ENCODE measurements at regions not wholly inside any gene's neighbourhood (a gene's known extent, or its start where the extent isn't known, plus 50 kb on each side); places are given as distances from the start of the nearest gene placed in this dataset.
"Not testable (repeated sequence)": the region's sequence is repeated elsewhere in the genome, so short reads cannot be mapped to it uniquely, and the experiment has no call there.

DNA sequence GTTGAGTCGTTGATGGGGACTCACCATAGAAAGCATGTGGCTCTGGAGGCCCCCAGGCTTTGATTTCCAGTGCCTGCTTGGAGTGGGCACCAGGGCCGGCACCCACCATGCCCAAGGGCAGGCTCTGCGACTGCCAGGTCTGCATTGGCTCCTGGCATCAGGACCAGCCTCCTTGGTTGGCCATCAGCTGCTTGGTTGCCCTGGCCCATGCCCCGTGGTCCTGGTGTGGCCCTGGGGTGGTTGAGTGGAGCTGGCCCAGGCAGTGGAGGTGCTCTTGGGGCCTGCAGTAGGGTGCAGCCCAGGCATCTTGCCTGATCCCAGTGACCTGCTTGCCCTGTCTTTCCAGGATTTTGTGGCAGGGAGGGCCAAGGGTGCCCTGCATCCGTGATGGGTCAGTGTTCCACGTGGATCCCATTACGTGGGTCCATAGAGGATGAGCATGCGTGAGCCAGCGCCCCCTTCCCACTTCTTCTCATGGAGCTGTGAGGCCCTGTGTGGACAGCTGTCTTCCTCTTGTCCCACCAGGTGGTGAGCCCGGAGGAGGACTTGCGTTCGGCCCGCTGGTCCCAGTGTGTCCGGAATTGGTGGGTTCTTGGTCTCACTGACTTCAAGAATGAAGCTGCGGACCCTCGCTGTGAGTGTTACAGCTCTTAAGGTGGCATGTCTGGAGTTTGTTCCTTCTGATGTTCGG is 187.0 kb downstream of the UBE3A start:
- no peak for ATAC-seq
- no peak overlapping the region for H3K27ac ChIP-seq
- intact Hi-C loops (cut with DNase I), result no loop called here
- no peak overlapping the region for H3K4me3 ChIP-seq
- DNase-seq, result peak in 2 of 3 donors; percentile 24 to 43
- no peak for TF ChIP-seq POLR2A (IDR thresholded peaks at IDR 0.05)
- TF ChIP-seq, protein P1, sequence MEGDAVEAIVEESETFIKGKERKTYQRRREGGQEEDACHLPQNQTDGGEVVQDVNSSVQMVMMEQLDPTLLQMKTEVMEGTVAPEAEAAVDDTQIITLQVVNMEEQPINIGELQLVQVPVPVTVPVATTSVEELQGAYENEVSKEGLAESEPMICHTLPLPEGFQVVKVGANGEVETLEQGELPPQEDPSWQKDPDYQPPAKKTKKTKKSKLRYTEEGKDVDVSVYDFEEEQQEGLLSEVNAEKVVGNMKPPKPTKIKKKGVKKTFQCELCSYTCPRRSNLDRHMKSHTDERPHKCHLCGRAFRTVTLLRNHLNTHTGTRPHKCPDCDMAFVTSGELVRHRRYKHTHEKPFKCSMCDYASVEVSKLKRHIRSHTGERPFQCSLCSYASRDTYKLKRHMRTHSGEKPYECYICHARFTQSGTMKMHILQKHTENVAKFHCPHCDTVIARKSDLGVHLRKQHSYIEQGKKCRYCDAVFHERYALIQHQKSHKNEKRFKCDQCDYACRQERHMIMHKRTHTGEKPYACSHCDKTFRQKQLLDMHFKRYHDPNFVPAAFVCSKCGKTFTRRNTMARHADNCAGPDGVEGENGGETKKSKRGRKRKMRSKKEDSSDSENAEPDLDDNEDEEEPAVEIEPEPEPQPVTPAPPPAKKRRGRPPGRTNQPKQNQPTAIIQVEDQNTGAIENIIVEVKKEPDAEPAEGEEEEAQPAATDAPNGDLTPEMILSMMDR (IDR thresholded peaks at IDR 0.05), result no peak
- H3K27me3 ChIP-seq, result no peaks in the 10 kb centered on the region
- no peaks in the 10 kb centered on the region for H3K36me3 ChIP-seq
- H3K9me3 ChIP-seq, result no peaks in the 10 kb centered on the region
- no CpG with 5 or more reads among the region's 17 CpGs for WGBS (ENCODE audit: insufficient coverage, low coverage, low lambda C conversion rate, missing lambda C conversion rate)
- no peaks in the 10 kb centered on the region for H3K4me1 ChIP-seq

DNA sequence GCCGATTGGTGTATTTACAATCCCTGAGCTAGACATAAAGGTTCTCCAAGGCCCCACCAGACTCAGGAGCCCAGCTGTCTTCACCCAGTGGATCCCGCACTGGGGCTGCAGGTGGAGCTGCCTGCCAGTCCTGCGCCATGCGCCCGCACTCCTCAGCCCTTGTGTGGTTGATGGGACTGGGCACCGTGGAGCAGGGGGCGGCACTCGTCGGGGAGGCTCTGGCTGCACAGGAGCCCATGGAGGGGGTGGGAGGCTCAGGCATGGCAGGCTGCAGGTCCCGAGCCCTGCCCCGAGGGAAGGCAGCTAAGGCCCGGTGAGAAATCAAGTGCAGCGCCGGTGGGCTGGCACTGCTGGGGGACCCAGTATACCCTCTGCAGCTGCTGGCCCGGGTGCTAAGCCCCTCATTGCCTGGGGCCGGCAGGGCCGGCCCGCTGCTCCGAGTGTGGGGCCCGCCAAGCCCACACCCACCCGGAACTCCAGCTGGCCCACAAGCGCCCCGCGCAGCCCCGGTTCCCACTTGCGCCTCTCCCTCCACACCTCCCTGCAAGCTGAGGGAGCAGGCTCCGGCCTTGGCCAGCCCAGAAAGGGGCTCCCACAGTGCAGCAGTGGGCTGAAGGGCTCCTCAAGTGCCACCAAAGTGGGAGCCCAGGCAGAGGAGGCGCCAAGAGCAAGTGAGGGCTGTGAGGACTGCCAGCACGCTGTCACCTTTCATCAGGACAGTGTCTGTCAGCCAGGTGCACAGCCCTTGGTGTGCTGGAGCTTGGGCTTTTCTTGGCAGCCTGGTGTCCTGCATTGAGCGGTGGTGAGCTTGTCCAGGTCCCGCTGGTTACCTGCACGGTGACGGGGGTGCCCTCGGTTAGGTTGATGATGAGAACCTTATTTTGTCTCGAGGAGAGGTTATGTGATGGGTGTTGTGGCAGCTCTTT is 185.5 kb downstream of the UBE3A start:
- WGBS (ENCODE audit: insufficient coverage, low coverage, low lambda C conversion rate, missing lambda C conversion rate), result 80% methylated on average over 2 of the region's 35 CpGs
- DNase-seq, result peak in 1 of 3 donors; percentile 45
- H3K4me1 ChIP-seq; H3K9me3 ChIP-seq; ATAC-seq; H3K27ac ChIP-seq; H3K4me3 ChIP-seq; H3K36me3 ChIP-seq; H3K27me3 ChIP-seq; intact Hi-C loops (cut with DNase I): not testable (repeated sequence)

DNA sequence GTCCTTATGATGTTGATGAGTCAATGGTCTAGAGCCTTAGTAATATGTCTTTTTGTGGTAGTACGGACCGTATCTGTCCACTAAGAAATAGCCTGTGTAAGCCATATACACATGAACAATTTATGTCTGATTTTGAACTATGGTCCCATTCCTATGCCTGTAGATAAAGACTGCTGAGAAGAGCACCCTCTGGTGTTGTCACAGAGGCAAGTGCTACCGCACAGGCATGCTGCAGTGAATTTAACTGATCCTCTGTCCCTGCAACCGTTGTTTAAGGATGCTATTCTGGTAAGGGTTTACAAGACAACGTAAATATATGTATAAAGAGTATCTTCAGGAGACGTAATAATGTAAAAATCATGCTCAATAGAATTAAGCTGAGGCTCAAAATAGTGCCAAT is 170.7 kb downstream of the UBE3A start:
- Histone ChIP-seq H3K4me3 (no peak overlapping the region), H3K9me3 (no peaks in the 10 kb centered on the region), H3K36me3 (no peaks in the 10 kb centered on the region), H3K27ac (no peak overlapping the region), H3K27me3 (no peaks in the 10 kb centered on the region), H3K4me1 (no peaks in the 10 kb centered on the region)
- peak in 1 of 4 donors; percentile 45 for ATAC-seq
- no peak for TF ChIP-seq POLR2A (IDR thresholded peaks at IDR 0.05)
- TF ChIP-seq, protein P1 (IDR thresholded peaks at IDR 0.05), result peak in 1 of 4 donors; percentile 38
- intact Hi-C loops (cut with DNase I), result no loop called here
- 51% methylated on average over 6 of the region's 6 CpGs for WGBS (ENCODE audit: insufficient coverage, low coverage, low lambda C conversion rate, missing lambda C conversion rate)
- DNase-seq, result no peak

Small RNAs in the stretch of these regions (small RNA-seq; reads per million reads assigned to genes)
- gene RF00105 (0 reads per million in 2 experiments), gene SNORD115-1 (7.0 to 7.1 reads per million in 2 experiments), gene SNORD115-10 (61.0 to 61.8 reads per million in 2 experiments), gene SNORD115-11 (0 reads per million in 2 experiments), gene SNORD115-12 (0 reads per million in 2 experiments), gene SNORD115-14 (12.0 to 15.1 reads per million in 2 experiments), gene SNORD115-15 (36.3 to 46.3 reads per million in 2 experiments), gene SNORD115-16 (9.8 to 14.4 reads per million in 2 experiments), gene SNORD115-17 (0 reads per million in 2 experiments), gene SNORD115-18 (0 reads per million in 2 experiments), gene SNORD115-19 (0 reads per million in 2 experiments), gene SNORD115-2 (6.8 to 13.0 reads per million in 2 experiments), gene SNORD115-20 (25.8 to 52.8 reads per million in 2 experiments), gene SNORD115-21 (8.4 to 15.1 reads per million in 2 experiments), gene SNORD115-22 (0 reads per million in 2 experiments), gene SNORD115-23 (0 to 4.4 reads per million in 2 experiments), gene SNORD115-24 (0 reads per million in 2 experiments), gene SNORD115-25 (0 to 0.13 reads per million in 2 experiments), gene SNORD115-27 (0 reads per million in 2 experiments), gene SNORD115-28 (0 reads per million in 2 experiments), gene SNORD115-29 (0 reads per million in 2 experiments), gene SNORD115-3 (1.4 to 1.6 reads per million in 2 experiments), gene SNORD115-30 (6.1 to 7.7 reads per million in 2 experiments), gene SNORD115-31 (0.13 to 1.8 reads per million in 2 experiments), gene SNORD115-32 (23.4 to 29.1 reads per million in 2 experiments), gene SNORD115-33 (1.8 to 2.5 reads per million in 2 experiments), gene SNORD115-34 (1.5 to 3.6 reads per million in 2 experiments), gene SNORD115-35 (2.6 to 4.2 reads per million in 2 experiments), gene SNORD115-36 (0 reads per million in 2 experiments), gene SNORD115-37 (3.7 to 4.2 reads per million in 2 experiments), gene SNORD115-38 (10.4 to 13.5 reads per million in 2 experiments), gene SNORD115-39 (2.7 to 4.6 reads per million in 2 experiments), gene SNORD115-4 (4.8 to 6.5 reads per million in 2 experiments), gene SNORD115-40 (50.4 to 55.8 reads per million in 2 experiments), gene SNORD115-41 (33.3 to 37.7 reads per million in 2 experiments), gene SNORD115-42 (15.7 to 22.8 reads per million in 2 experiments), gene SNORD115-43 (0 reads per million in 2 experiments), gene SNORD115-44 (27.3 to 31.9 reads per million in 2 experiments), gene SNORD115-45 (0 reads per million in 2 experiments), gene SNORD115-46 (0 reads per million in 2 experiments), gene SNORD115-47 (0 reads per million in 2 experiments), gene SNORD115-5 (8.6 to 13.0 reads per million in 2 experiments), gene SNORD115-6 (1.2 to 2.2 reads per million in 2 experiments), gene SNORD115-7 (0 reads per million in 2 experiments), gene SNORD115-8 (2.3 to 6.4 reads per million in 2 experiments), gene SNORD115-9 (0 reads per million in 2 experiments), gene SNORD116-1 (25.3 to 34.6 reads per million in 2 experiments), gene SNORD116-10 (0 to 0.10 reads per million in 2 experiments), gene SNORD116-11 (0 reads per million in 2 experiments), gene SNORD116-12 (0.91 to 2.6 reads per million in 2 experiments), gene SNORD116-13 (2.6 to 3.4 reads per million in 2 experiments), gene SNORD116-14 (119 to 129 reads per million in 2 experiments), gene SNORD116-15 (6.2 to 7.7 reads per million in 2 experiments), gene SNORD116-16 (163 to 168 reads per million in 2 experiments), gene SNORD116-17 (0 to 0.29 reads per million in 2 experiments), gene SNORD116-18 (0.26 to 1.2 reads per million in 2 experiments), gene SNORD116-19 (0 reads per million in 2 experiments), gene SNORD116-2 (7.3 to 12.2 reads per million in 2 experiments), gene SNORD116-22 (0 reads per million in 2 experiments), gene SNORD116-23 (4.8 to 7.6 reads per million in 2 experiments), gene SNORD116-24 (248 to 270 reads per million in 2 experiments), gene SNORD116-25 (1,257 to 1,378 reads per million in 2 experiments), gene SNORD116-29 (462 to 508 reads per million in 2 experiments), gene SNORD116-3 (0 reads per million in 2 experiments), gene SNORD116-30 (0 to 0.13 reads per million in 2 experiments), gene SNORD116-5 (0 reads per million in 2 experiments), gene SNORD116-6 (16.7 to 19.8 reads per million in 2 experiments), gene SNORD116-7 (0 reads per million in 2 experiments), gene SNORD116-8 (154 to 161 reads per million in 2 experiments), gene SNORD116-9 (0 reads per million in 2 experiments)

Data from right lobe of liver (tissue), 6 donors.